Endothelial cell (in vitro differentiated cells): ENCODE measurements at regions not wholly inside any gene's neighbourhood (a gene's known extent, or its start where the extent isn't known, plus 50 kb on each side); places are given as distances from the start of the nearest gene placed in this dataset.

Source experiments
- DNase-seq: peaks from one replicate; pipeline ENCODE4 v3.0.0; 2021; ENCODE audit warnings: low spot score
- H3K27ac Mint-ChIP-seq: one replicate; pipeline ENCODE4 v1.8.0; 2021; ENCODE audit warnings: mixed read lengths, inconsistent platforms; ENCODE audit not compliant: unreplicated experiment
- H3K27me3 Mint-ChIP-seq: one replicate; pipeline ENCODE4 v1.8.0; 2021; ENCODE audit warnings: mild to moderate bottlenecking, moderate library complexity, mixed read lengths, inconsistent platforms; ENCODE audit not compliant: unreplicated experiment
- H3K36me3 Mint-ChIP-seq: one replicate; pipeline ENCODE4 v1.8.0; 2021; ENCODE audit warnings: mild to moderate bottlenecking, low read depth, mixed read lengths, inconsistent platforms; ENCODE audit not compliant: unreplicated experiment
- H3K4me1 Mint-ChIP-seq: one replicate; pipeline ENCODE4 v1.8.0; 2021; ENCODE audit warnings: mild to moderate bottlenecking, mixed read lengths, inconsistent platforms; ENCODE audit not compliant: unreplicated experiment
- H3K4me3 Mint-ChIP-seq: one replicate; pipeline ENCODE4 v1.8.0; 2021; ENCODE audit warnings: mild to moderate bottlenecking, mixed read lengths, inconsistent platforms; ENCODE audit not compliant: unreplicated experiment
- H3K9me3 Mint-ChIP-seq: one replicate; pipeline ENCODE4 v1.8.0; 2021; ENCODE audit warnings: mixed read lengths, inconsistent platforms; ENCODE audit not compliant: unreplicated experiment
- TF ChIP-seq, protein P1 (sequence below): fragments of 200-600 bp; sonication (generic); IDR thresholded peaks from one replicate; pipeline ENCODE4 v1.5.0; 2021; ENCODE audit warnings: antibody characterized with exemption; ENCODE audit not compliant: unreplicated experiment

DNA sequence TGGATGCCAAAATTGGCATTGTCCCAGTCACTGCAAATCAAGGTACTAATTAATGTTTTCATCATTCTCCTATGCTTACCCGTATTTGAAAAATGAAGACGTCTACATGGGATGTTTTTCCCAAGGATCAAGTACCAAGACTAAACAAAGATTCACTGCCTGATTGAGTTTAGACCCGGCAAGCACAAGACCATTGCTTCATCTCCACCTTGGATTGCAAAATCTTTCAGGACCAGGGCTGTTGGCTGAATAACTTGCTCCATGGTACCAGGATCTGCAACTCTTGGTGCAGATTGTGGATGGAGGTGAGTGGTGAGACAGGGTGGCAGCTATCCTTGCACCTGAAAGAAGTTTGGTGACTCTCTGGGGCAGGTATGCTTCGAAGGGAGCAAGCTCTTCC is 122.5 kb upstream of the ETS2 start:
- no peaks in the 10 kb centered on the region for H3K9me3 Mint-ChIP-seq
- TF ChIP-seq, protein P1, sequence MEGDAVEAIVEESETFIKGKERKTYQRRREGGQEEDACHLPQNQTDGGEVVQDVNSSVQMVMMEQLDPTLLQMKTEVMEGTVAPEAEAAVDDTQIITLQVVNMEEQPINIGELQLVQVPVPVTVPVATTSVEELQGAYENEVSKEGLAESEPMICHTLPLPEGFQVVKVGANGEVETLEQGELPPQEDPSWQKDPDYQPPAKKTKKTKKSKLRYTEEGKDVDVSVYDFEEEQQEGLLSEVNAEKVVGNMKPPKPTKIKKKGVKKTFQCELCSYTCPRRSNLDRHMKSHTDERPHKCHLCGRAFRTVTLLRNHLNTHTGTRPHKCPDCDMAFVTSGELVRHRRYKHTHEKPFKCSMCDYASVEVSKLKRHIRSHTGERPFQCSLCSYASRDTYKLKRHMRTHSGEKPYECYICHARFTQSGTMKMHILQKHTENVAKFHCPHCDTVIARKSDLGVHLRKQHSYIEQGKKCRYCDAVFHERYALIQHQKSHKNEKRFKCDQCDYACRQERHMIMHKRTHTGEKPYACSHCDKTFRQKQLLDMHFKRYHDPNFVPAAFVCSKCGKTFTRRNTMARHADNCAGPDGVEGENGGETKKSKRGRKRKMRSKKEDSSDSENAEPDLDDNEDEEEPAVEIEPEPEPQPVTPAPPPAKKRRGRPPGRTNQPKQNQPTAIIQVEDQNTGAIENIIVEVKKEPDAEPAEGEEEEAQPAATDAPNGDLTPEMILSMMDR, result no peak
- H3K4me3 Mint-ChIP-seq, result no peak overlapping the region
- H3K27me3 Mint-ChIP-seq, result peaks cover 2% of the 10 kb centered on the region
- H3K4me1 Mint-ChIP-seq, result no peaks in the 10 kb centered on the region
- H3K36me3 Mint-ChIP-seq, result no peaks in the 10 kb centered on the region
- H3K27ac Mint-ChIP-seq, result no peak overlapping the region
- DNase-seq, result no peak

DNA sequence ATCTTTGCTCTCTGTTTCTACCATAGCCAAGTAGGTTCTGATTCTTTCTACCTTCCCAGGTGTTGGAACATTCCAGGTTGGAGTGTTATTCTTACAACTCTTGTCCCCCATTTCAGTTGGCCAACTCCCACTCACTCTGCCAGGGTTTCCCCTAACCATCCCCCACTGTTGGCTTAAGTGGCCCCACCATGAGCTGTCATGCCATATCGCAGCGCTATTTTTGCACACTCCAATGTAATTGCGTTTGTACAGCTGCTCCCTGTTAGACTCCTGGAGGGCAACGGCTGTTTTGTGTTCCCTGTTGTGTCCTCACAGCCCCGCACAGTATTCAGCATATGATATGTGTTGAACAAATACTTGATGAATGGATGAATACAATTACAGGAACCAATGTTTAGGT is 117.7 kb upstream of the ETS2 start:
- DNase-seq, result no peak
- H3K9me3 Mint-ChIP-seq, result no peaks in the 10 kb centered on the region
- H3K4me3 Mint-ChIP-seq, result no peak overlapping the region
- TF ChIP-seq, protein P1, result no peak
- H3K4me1 Mint-ChIP-seq, result no peaks in the 10 kb centered on the region
- no peaks in the 10 kb centered on the region for H3K36me3 Mint-ChIP-seq
- no peaks in the 10 kb centered on the region for H3K27me3 Mint-ChIP-seq
- no peak overlapping the region for H3K27ac Mint-ChIP-seq

DNA sequence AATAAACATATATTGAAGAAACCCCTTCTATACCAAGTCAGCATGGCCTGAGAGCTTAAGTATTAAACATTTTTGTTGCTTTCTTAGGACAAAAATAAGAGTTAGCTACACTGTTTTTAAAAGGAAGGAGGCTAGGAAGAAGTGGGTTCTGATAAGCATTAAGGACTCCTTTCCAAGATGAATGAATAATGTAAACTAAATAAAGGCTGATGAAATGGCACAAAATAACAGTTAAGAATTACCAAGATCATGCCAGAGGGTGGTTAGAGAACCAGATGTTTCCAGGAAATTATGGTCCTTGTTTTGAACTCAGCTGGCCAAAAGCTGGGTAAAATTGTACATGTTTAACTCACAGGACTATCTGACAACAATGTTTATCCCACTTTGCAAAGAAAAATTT is 114.1 kb upstream of the ETS2 start:
- Mint-ChIP-seq H3K27me3 (no peaks in the 10 kb centered on the region), H3K27ac (no peak overlapping the region), H3K4me3 (no peak overlapping the region), H3K4me1 (no peaks in the 10 kb centered on the region), H3K36me3 (no peaks in the 10 kb centered on the region), H3K9me3 (no peaks in the 10 kb centered on the region)
- TF ChIP-seq, protein P1, result no peak
- DNase-seq, result no peak

DNA sequence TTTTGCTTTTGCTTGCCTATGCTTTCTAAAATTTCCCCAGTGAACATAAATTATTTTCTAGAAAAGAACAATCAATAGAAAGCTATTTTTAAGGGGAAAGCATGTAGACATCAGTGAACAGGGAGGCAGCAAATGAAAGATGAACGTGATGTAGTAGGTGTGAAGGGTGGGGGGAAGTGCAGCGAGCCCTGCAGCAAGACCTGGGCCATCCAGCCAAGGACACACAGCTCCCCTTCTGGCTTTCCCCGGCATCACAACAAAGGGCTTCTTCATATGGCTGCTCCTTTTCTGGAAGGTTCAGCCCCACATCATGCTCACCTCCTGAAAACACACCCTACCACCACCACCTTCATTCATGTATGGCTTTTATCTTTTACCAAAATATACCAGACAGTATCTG is 109.2 kb upstream of the ETS2 start:
- H3K36me3 Mint-ChIP-seq, result no peaks in the 10 kb centered on the region
- DNase-seq, result no peak
- TF ChIP-seq, protein P1, result no peak
- no peaks in the 10 kb centered on the region for H3K9me3 Mint-ChIP-seq
- no peak overlapping the region for H3K4me3 Mint-ChIP-seq
- no peak overlapping the region for H3K27ac Mint-ChIP-seq
- H3K4me1 Mint-ChIP-seq, result no peaks in the 10 kb centered on the region
- peaks cover 2% of the 10 kb centered on the region for H3K27me3 Mint-ChIP-seq

DNA sequence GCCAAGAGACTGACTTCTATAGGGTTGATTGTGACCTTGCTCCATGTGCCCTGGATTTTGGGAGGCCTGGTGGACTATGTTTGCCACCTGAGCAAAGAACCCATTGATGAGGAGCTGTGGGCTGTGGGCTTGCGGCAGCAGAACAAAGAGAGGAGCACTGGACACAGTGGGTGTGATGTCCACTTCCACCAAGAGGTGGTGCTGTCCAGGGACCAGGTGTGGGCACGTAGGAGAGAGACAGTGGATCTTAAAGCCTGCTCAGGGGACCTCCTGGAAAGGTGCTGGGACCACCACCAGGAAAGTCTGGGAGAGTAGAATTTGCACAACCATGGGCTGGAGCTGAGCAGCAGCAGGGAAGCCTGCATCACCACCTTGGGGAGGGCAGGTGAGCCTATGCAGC is 106.7 kb upstream of the ETS2 start:
- Mint-ChIP-seq H3K27me3 (peaks cover 2% of the 10 kb centered on the region), H3K4me1 (no peaks in the 10 kb centered on the region), H3K27ac (no peak overlapping the region), H3K9me3 (no peaks in the 10 kb centered on the region), H3K36me3 (no peaks in the 10 kb centered on the region), H3K4me3 (no peak overlapping the region)
- DNase-seq, result peak; percentile 43
- TF ChIP-seq, protein P1, result peak; percentile 58
